GM23338 (cell line): ENCODE measurements at regions not wholly inside any gene's neighbourhood (a gene's known extent, or its start where the extent isn't known, plus 50 kb on each side); places are given as distances from the start of the nearest gene placed in this dataset.

Experiments used
- ATAC-seq: fragments of 200-7000 bp; cut with Tn5 transposase; 3 replicates; pipeline ENCODE4 v1.9.1; 2020
- DNase-seq: peaks from one replicate; pipeline ENCODE4 v3.0.0-alpha.2; 2015; ENCODE audit warnings: low spot score
- H2AFZ ChIP-seq: fragments of 200-600 bp; sonication (generic); 2 replicates; pipeline ENCODE4 v1.8.0; 2016; ENCODE audit warnings: antibody characterized with exemption, mild to moderate bottlenecking, moderate library complexity
- H3F3A ChIP-seq: fragments of 200-600 bp; sonication (generic); replicated peaks from 2 replicates; pipeline ENCODE4 v1.8.0; 2017; ENCODE audit warnings: antibody characterized with exemption, mixed run types, low read depth
- H3K27ac ChIP-seq: fragments of 200-600 bp; sonication (generic); 2 replicates; pipeline ENCODE4 v1.6.1; 2016; ENCODE audit warnings: low read depth
- H3K27me3 ChIP-seq: fragments of 200-600 bp; sonication (generic); 2 replicates; pipeline ENCODE4 v1.8.0; 2016; ENCODE audit warnings: mild to moderate bottlenecking, mixed run types, moderate library complexity; ENCODE audit not compliant: insufficient read depth
- H3K36me3 ChIP-seq: fragments of 200-600 bp; sonication (generic); 2 replicates; pipeline ENCODE4 v1.8.0; 2016; ENCODE audit warnings: mild to moderate bottlenecking; ENCODE audit not compliant: insufficient read depth
- H3K4me1 ChIP-seq: fragments of 200-600 bp; sonication (generic); 2 replicates; pipeline ENCODE4 v1.8.0; 2016; ENCODE audit warnings: mild to moderate bottlenecking, moderate library complexity; ENCODE audit not compliant: insufficient read depth
- H3K4me2 ChIP-seq: fragments of 200-600 bp; sonication (generic); 2 replicates; pipeline ENCODE4 v1.7.1; 2017; ENCODE audit warnings: mixed run types
- H3K4me3 ChIP-seq: fragments of 200-600 bp; sonication (generic); 2 replicates; pipeline ENCODE4 v1.6.1; 2016; ENCODE audit warnings: mixed run types
- H3K79me2 ChIP-seq: fragments of 200-600 bp; sonication (generic); replicated peaks from 2 replicates; pipeline ENCODE4 v1.8.0; 2017; ENCODE audit warnings: mild to moderate bottlenecking; ENCODE audit not compliant: insufficient read depth
- H3K9me2 ChIP-seq: fragments of 200-600 bp; sonication (generic); 2 replicates; pipeline ENCODE4 v1.8.0; 2017; ENCODE audit not compliant: insufficient read depth
- H4K20me1 ChIP-seq: fragments of 200-600 bp; sonication (generic); replicated peaks from 2 replicates; pipeline ENCODE4 v1.8.0; 2017; ENCODE audit warnings: mild to moderate bottlenecking; ENCODE audit not compliant: insufficient read depth
- H3K27ac Mint-ChIP-seq: 2 replicates; pipeline ENCODE4 v1.8.0; 2020; ENCODE audit warnings: inconsistent platforms, mild to moderate bottlenecking, moderate library complexity, mixed read lengths
- H3K27me3 Mint-ChIP-seq: 3 replicates; pipeline ENCODE4 v1.8.0; 2022; ENCODE audit warnings: low read depth, mild to moderate bottlenecking, moderate library complexity, mixed read lengths, inconsistent platforms; ENCODE audit not compliant: insufficient read depth, poor library complexity
- H3K36me3 Mint-ChIP-seq: 3 replicates; pipeline ENCODE4 v1.8.0; 2021; ENCODE audit warnings: low read depth, mild to moderate bottlenecking, inconsistent platforms, moderate library complexity, mixed read lengths
- H3K4me1 Mint-ChIP-seq: 3 replicates; pipeline ENCODE4 v1.8.0; 2020; ENCODE audit warnings: mild to moderate bottlenecking, inconsistent platforms, mixed read lengths
- H3K4me3 Mint-ChIP-seq: 3 replicates; pipeline ENCODE4 v1.8.0; 2021; ENCODE audit warnings: moderate library complexity, mild to moderate bottlenecking, inconsistent platforms, mixed read lengths
- H3K9me3 Mint-ChIP-seq: 3 replicates; pipeline ENCODE4 v1.8.0; 2020; ENCODE audit warnings: moderate library complexity, mild to moderate bottlenecking, inconsistent platforms, mixed read lengths
- CTCF ChIP-seq, 2 experiments: fragments of 200-600 bp in 1 of 2; sonication (generic) in 1 of 2; conservative IDR thresholded peaks; 2 replicates each; pipeline versions ENCODE4 v1.5.1 to v1.6.1; 2016 to 2017; ENCODE audit warnings: antibody characterized with exemption in 2 of 2, low read depth in 2 of 2, mild to moderate bottlenecking in 2 of 2, moderate library complexity in 1 of 2
- ETS1 ChIP-seq: IDR thresholded peaks from 2 replicates; pipeline ENCODE4 v1.6.1; 2016; ENCODE audit warnings: antibody characterized with exemption
- EZH2 ChIP-seq: fragments of 200-600 bp; sonication (generic); IDR thresholded peaks from one replicate; pipeline ENCODE4 v1.8.0; 2017; ENCODE audit warnings: antibody characterized with exemption, mild to moderate bottlenecking, low read depth; ENCODE audit not compliant: unreplicated experiment
- EZH2phosphoT487 ChIP-seq: fragments of 200-600 bp; sonication (generic); IDR thresholded peaks from one replicate; pipeline ENCODE4 v1.8.1; 2018; ENCODE audit warnings: antibody characterized with exemption; ENCODE audit not compliant: unreplicated experiment
- JUNB ChIP-seq: IDR thresholded peaks from one replicate; pipeline ENCODE4 v1.6.1; 2016; ENCODE audit warnings: antibody characterized with exemption; ENCODE audit not compliant: unreplicated experiment
- NANOG ChIP-seq: IDR thresholded peaks from 2 replicates; pipeline ENCODE4 v1.6.1; 2016; ENCODE audit warnings: antibody characterized with exemption, borderline replicate concordance
- POLR2AphosphoS5 ChIP-seq: IDR thresholded peaks from 2 replicates; pipeline ENCODE4 v1.6.1; 2016; ENCODE audit warnings: antibody characterized with exemption, low read depth
- STAT1 ChIP-seq: IDR thresholded peaks from one replicate; pipeline ENCODE4 v1.6.1; 2016; ENCODE audit warnings: antibody characterized with exemption; ENCODE audit not compliant: unreplicated experiment
- ZNF331 ChIP-seq: fragments of 250-450 bp; sonication (Bioruptor Pico); IDR thresholded peaks from 2 replicates; pipeline ENCODE4 v1.5.0; 2020; ENCODE audit warnings: low read depth, mild to moderate bottlenecking, moderate library complexity
- TF ChIP-seq, protein P1 (sequence below): IDR thresholded peaks from one replicate; pipeline ENCODE4 v1.6.1; 2018; ENCODE audit warnings: antibody characterized with exemption; ENCODE audit not compliant: unreplicated experiment

- no peaks in the 10 kb centered on the region for H3K9me3 Mint-ChIP-seq
- H3K27ac Mint-ChIP-seq = no peak overlapping the region
- no peak for ATAC-seq
These were observed 421.7 kb upstream of the CHRM3 start for GRCh38 chr1:238964631-238965030.

More at GRCh38 chr1:238964631-238965030, 421.7 kb upstream of the CHRM3 start:
- no peaks in the 10 kb centered on the region for H3K36me3 Mint-ChIP-seq
- H3K4me3 ChIP-seq = no peak overlapping the region
- no peaks in the 10 kb centered on the region for H3K9me2 ChIP-seq
- H3K36me3 ChIP-seq = no peaks in the 10 kb centered on the region
- no peak overlapping the region for H3K4me2 ChIP-seq
- H3K27me3 Mint-ChIP-seq = peaks cover 4% of the 10 kb centered on the region
- no peaks in the 10 kb centered on the region for H4K20me1 ChIP-seq
- H3F3A ChIP-seq = no peaks in the 10 kb centered on the region
- peaks cover 6% of the 10 kb centered on the region; the same call in 1 of the 3 replicates for H3K4me1 Mint-ChIP-seq
- H3K27ac ChIP-seq = no peak overlapping the region
- TF ChIP-seq CTCF (conservative IDR thresholded peaks at IDR 0.05; ENCODE audit: low read depth in 2 of 2) (no peak), STAT1 (no peak), ZNF331 (CRISPR knock-in tag) (no peak), NANOG (no peak), JUNB (no peak), EZH2 (no peak), POLR2AphosphoS5 (no peak), ETS1 (no peak), EZH2phosphoT487 (no peak)
- TF ChIP-seq, protein P1, sequence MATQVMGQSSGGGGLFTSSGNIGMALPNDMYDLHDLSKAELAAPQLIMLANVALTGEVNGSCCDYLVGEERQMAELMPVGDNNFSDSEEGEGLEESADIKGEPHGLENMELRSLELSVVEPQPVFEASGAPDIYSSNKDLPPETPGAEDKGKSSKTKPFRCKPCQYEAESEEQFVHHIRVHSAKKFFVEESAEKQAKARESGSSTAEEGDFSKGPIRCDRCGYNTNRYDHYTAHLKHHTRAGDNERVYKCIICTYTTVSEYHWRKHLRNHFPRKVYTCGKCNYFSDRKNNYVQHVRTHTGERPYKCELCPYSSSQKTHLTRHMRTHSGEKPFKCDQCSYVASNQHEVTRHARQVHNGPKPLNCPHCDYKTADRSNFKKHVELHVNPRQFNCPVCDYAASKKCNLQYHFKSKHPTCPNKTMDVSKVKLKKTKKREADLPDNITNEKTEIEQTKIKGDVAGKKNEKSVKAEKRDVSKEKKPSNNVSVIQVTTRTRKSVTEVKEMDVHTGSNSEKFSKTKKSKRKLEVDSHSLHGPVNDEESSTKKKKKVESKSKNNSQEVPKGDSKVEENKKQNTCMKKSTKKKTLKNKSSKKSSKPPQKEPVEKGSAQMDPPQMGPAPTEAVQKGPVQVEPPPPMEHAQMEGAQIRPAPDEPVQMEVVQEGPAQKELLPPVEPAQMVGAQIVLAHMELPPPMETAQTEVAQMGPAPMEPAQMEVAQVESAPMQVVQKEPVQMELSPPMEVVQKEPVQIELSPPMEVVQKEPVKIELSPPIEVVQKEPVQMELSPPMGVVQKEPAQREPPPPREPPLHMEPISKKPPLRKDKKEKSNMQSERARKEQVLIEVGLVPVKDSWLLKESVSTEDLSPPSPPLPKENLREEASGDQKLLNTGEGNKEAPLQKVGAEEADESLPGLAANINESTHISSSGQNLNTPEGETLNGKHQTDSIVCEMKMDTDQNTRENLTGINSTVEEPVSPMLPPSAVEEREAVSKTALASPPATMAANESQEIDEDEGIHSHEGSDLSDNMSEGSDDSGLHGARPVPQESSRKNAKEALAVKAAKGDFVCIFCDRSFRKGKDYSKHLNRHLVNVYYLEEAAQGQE = no peak
- no peaks in the 10 kb centered on the region for H3K27me3 ChIP-seq
- H3K4me3 Mint-ChIP-seq = no peak overlapping the region
- no peaks in the 10 kb centered on the region for H3K79me2 ChIP-seq
- 0 out of 2 replicates have a peak overlapping the region, but pooled peaks have one; percentile 39 for H2AFZ ChIP-seq
- no peaks in the 10 kb centered on the region for H3K4me1 ChIP-seq
- no peak for DNase-seq
